ENCODE measurements at regions not wholly inside any gene's neighbourhood (a gene's known extent, or its start where the extent isn't known, plus 50 kb on each side); places are given as distances from the start of the nearest gene placed in this dataset.

DNA sequence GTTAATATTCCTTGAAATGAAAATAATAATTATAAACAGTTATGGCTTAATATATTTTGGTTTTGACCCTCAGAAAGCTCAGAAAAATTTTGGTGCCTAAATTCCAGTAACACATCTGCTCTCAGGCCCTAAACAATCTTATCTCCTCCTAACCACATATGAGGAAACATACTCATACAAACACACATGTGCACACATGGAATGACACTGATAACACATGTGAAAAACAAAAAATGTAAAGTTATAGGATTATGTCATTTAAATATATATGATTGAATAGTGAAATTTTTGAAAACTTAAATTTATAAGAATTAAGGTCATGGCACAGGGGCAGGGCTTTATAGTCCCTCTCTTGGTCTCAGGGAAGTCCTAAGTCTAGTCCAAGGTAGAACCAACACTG lies 127.2 kb upstream of the TRPC7 start:
- no peak overlapping the region for H3K9ac ChIP-seq (ENCODE audit: insufficient read depth, low read length)
- DNase-seq (ENCODE audit: low read depth in 2 of 2), result no peak
- no peaks in the 10 kb centered on the region for H3K36me3 ChIP-seq (ENCODE audit: control insufficient read depth, insufficient read depth, low read length)
- TF ChIP-seq, protein P1, sequence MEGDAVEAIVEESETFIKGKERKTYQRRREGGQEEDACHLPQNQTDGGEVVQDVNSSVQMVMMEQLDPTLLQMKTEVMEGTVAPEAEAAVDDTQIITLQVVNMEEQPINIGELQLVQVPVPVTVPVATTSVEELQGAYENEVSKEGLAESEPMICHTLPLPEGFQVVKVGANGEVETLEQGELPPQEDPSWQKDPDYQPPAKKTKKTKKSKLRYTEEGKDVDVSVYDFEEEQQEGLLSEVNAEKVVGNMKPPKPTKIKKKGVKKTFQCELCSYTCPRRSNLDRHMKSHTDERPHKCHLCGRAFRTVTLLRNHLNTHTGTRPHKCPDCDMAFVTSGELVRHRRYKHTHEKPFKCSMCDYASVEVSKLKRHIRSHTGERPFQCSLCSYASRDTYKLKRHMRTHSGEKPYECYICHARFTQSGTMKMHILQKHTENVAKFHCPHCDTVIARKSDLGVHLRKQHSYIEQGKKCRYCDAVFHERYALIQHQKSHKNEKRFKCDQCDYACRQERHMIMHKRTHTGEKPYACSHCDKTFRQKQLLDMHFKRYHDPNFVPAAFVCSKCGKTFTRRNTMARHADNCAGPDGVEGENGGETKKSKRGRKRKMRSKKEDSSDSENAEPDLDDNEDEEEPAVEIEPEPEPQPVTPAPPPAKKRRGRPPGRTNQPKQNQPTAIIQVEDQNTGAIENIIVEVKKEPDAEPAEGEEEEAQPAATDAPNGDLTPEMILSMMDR (conservative IDR thresholded peaks at IDR 0.05 in 1 of 2, IDR thresholded peaks at IDR 0.05 in 1 of 2; ENCODE audit: low read depth in 1 of 2, low read length in 2 of 2), result no peak
- TF ChIP-seq EZH2 (IDR thresholded peaks at IDR 0.05; ENCODE audit: low read length, missing control alignments), result no peak
- H3K4me3 ChIP-seq (replicated peaks in 1 of 4; ENCODE audit: control extremely low read depth in 1 of 4, insufficient read depth in 1 of 4, low read depth in 3 of 4, low read length in 4 of 4), result no peak overlapping the region
- H3K9me3 ChIP-seq (ENCODE audit: control insufficient read depth, insufficient read depth, low read depth, low read length), result no peaks in the 10 kb centered on the region
- no peaks in the 10 kb centered on the region for H3K4me1 ChIP-seq (ENCODE audit: control insufficient read depth, extremely low read depth, insufficient read depth, low read length)
- H3K79me2 ChIP-seq (ENCODE audit: control insufficient read depth, insufficient read depth, low read length), result no peaks in the 10 kb centered on the region
- no peak overlapping the region for H3K4me2 ChIP-seq (ENCODE audit: extremely low read depth, insufficient read depth, low read length)
- H3K27me3 ChIP-seq (ENCODE audit: control insufficient read depth, insufficient read depth, low read length), result no peaks in the 10 kb centered on the region
- no peak overlapping the region for H2AFZ ChIP-seq (ENCODE audit: low read length)
- H3K27ac ChIP-seq (ENCODE audit: insufficient read depth, low read length), result no peak overlapping the region
- no peaks in the 10 kb centered on the region for H4K20me1 ChIP-seq (ENCODE audit: control insufficient read depth, extremely low read depth, insufficient read depth, low read length)

GRCh38 chr5:136491806-136492205 lies 126.5 kb upstream of the TRPC7 start:
- Histone ChIP-seq H3K9ac (ENCODE audit: insufficient read depth, low read length) (no peak overlapping the region), H3K4me2 (ENCODE audit: extremely low read depth, insufficient read depth, low read length) (no peak overlapping the region), H3K4me3 (replicated peaks in 1 of 4; ENCODE audit: control extremely low read depth in 1 of 4, insufficient read depth in 1 of 4, low read depth in 3 of 4, low read length in 4 of 4) (no peak overlapping the region), H3K79me2 (ENCODE audit: control insufficient read depth, insufficient read depth, low read length) (no peaks in the 10 kb centered on the region), H3K27ac (ENCODE audit: insufficient read depth, low read length) (no peak overlapping the region), H3K36me3 (ENCODE audit: control insufficient read depth, insufficient read depth, low read length) (no peaks in the 10 kb centered on the region), H2AFZ (ENCODE audit: low read length) (no peak overlapping the region), H3K9me3 (ENCODE audit: control insufficient read depth, insufficient read depth, low read depth, low read length) (no peaks in the 10 kb centered on the region), H3K27me3 (ENCODE audit: control insufficient read depth, insufficient read depth, low read length) (no peaks in the 10 kb centered on the region), H4K20me1 (ENCODE audit: control insufficient read depth, extremely low read depth, insufficient read depth, low read length) (no peaks in the 10 kb centered on the region), H3K4me1 (ENCODE audit: control insufficient read depth, extremely low read depth, insufficient read depth, low read length) (no peaks in the 10 kb centered on the region)
- DNase-seq (ENCODE audit: low read depth in 2 of 2), result no peak
- TF ChIP-seq, protein P1 (conservative IDR thresholded peaks at IDR 0.05 in 1 of 2, IDR thresholded peaks at IDR 0.05 in 1 of 2; ENCODE audit: low read depth in 1 of 2, low read length in 2 of 2), result no peak
- TF ChIP-seq EZH2 (IDR thresholded peaks at IDR 0.05; ENCODE audit: low read length, missing control alignments), result no peak

- Histone ChIP-seq H3K79me2 (ENCODE audit: control insufficient read depth, insufficient read depth, low read length) (no peaks in the 10 kb centered on the region), H3K9ac (ENCODE audit: insufficient read depth, low read length) (no peak overlapping the region), H4K20me1 (ENCODE audit: control insufficient read depth, extremely low read depth, insufficient read depth, low read length) (no peaks in the 10 kb centered on the region), H3K27me3 (ENCODE audit: control insufficient read depth, insufficient read depth, low read length) (no peaks in the 10 kb centered on the region), H3K4me3 (replicated peaks in 1 of 4; ENCODE audit: control extremely low read depth in 1 of 4, insufficient read depth in 1 of 4, low read depth in 3 of 4, low read length in 4 of 4) (no peak overlapping the region), H3K4me2 (ENCODE audit: extremely low read depth, insufficient read depth, low read length) (no peak overlapping the region), H3K9me3 (ENCODE audit: control insufficient read depth, insufficient read depth, low read depth, low read length) (no peaks in the 10 kb centered on the region), H3K27ac (ENCODE audit: insufficient read depth, low read length) (no peak overlapping the region), H3K36me3 (ENCODE audit: control insufficient read depth, insufficient read depth, low read length) (no peaks in the 10 kb centered on the region), H3K4me1 (ENCODE audit: control insufficient read depth, extremely low read depth, insufficient read depth, low read length) (no peaks in the 10 kb centered on the region), H2AFZ (ENCODE audit: low read length) (no peak overlapping the region)
- DNase-seq (ENCODE audit: low read depth in 2 of 2), result no peak
- TF ChIP-seq, protein P1 (conservative IDR thresholded peaks at IDR 0.05 in 1 of 2, IDR thresholded peaks at IDR 0.05 in 1 of 2; ENCODE audit: low read depth in 1 of 2, low read length in 2 of 2), result no peak
- TF ChIP-seq EZH2 (IDR thresholded peaks at IDR 0.05; ENCODE audit: low read length, missing control alignments), result no peak
Observed at GRCh38 chr5:136484808-136485325, 119.5 kb upstream of the TRPC7 start.
